Left renal cortex interstitium (tissue), 4 donors: ENCODE measurements at regions not wholly inside any gene's neighbourhood (a gene's known extent, or its start where the extent isn't known, plus 50 kb on each side); places are given as distances from the start of the nearest gene placed in this dataset.

Experiments
- DNase-seq, 4 donors: peaks; one replicate each; pipeline ENCODE4 v3.0.0-alpha.2; 2013; ENCODE audit warnings: low read depth in 4 of 4, low spot score in 2 of 4, missing footprints in 1 of 4

DNA sequence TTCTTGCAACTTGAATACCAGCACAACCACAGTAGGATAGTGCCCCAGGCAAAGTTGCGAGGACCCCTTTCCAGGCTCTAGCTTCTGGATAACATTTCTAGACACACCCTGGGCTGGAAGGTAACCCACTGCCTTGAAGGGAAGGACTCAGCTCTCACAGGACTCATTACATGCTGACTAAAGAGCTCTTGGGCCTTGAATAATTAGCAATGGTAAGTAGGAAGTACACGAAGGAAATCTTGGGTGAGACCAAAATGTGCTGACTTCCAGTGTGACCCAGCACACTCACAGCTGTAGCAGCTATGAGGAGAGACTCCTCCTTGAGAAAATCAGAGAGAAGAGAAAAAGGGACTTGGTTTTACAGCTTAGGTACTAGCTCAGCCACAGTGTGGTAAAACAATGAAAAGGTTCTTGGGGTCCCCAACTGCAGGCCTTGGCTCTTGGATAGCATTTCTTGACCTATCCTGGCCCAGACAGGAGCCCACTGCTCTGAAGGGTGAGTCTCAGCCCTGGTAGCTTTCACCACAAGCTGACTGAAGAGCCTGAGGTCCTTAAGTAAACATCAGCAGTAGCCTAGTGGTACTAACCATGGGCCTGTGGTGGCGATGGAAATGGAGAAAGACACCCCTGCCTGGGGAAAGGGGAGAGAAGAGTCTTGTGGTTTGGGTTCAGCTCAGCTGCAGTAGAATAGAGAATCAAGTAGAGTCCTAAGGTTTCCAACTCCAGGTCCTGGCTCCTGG lies 621.7 kb downstream of the SEMA5A start:
- no peak for DNase-seq

DNA sequence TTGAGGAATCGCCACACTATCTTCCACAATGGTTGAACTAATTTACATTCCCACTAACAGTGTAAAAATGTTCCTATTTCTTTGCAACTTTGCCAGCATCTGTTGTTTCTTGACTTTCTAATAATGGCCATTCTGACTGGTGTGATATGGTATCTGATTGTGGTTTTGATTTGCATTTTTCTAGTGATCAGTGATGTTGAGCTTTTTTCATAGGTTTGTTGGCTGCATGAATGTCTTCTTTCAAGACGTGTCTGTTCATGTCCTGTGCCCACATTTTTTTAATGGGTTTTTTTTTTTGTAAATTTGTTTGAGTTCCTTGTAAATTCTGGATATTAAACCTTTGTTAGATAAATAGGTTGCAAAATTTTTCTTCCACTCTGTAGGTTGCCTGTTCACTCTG lies 615.9 kb downstream of the SEMA5A start:
- DNase-seq = no peak

DNA sequence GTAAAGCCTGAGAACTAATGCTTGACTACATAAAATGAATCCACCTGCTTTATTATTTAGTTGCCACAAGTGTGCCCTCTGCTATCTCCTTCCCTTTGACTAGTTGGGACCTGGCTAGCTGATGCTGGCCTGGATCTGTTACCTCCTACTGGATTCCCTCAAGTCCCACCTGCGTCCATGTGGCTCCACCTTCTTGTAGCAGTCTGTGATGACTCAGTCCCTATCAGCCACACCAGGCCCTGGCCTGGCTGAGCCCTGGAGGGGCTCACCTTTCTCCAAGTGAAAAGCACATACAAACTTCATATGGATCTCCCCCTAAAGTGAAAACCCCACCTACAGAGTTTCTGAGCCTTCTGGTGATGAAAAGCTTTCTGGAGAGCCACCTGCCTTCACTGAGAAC lies 611.4 kb downstream of the SEMA5A start:
- no peak for DNase-seq

DNA sequence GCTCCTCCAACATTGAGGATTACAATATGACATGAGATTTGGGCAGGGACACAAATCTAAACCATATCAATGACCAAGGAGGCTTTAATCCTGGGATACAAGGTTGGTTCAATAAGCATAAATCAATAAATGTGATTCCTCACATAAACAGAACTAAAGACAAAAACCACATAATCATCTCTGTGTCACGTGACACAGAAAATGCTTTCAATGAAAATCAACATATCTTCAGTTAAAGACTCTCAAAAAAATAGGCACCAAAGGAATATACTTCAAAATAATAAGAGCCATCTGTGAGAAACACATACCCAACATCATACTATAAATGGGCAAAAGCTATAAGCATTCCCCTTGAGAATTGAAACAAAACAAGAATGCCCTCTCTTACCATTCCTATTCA lies 604.9 kb downstream of the SEMA5A start:
- DNase-seq = no peak

DNA sequence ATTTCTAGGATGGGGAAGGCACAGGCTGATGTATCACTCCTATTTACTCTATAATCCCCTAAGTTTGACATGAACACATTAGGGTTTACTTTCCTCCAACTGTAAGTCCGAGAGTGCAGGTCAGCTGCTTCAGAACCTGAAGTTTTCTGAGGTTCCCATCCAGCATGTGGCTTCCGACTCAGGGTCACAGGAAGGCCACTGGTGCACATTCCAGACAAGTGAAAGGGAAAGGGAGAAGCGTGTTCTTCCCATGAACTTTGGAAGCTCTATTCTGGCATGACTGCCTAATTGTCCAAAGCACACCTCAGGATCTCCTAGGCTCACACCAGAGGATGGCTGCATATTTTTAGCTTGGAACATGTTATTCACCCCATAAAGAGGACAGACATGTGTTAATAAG lies 602.6 kb downstream of the SEMA5A start:
- no peak for DNase-seq

- no peak for DNase-seq
These were observed 601.9 kb downstream of the SEMA5A start for GRCh38 chr5:8944005-8944404.

DNA sequence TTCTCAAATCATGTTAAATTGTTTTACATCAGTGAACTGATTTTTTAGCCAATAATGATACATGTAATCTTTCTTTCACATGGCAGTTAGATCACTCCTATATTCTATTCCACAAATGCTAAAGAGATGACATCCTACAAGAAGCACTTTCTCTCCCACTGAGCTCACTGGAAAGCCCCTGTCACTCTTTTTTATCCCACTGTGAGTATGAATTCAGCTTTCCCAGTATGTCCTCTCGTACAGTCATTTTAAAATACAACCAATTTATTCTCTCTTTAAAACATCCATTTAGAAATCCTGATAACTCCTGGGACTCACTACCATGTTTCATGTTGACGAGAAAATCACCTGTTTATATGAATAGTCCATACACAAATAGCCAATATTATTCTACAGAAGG lies 599.9 kb downstream of the SEMA5A start:
- no peak for DNase-seq

DNA sequence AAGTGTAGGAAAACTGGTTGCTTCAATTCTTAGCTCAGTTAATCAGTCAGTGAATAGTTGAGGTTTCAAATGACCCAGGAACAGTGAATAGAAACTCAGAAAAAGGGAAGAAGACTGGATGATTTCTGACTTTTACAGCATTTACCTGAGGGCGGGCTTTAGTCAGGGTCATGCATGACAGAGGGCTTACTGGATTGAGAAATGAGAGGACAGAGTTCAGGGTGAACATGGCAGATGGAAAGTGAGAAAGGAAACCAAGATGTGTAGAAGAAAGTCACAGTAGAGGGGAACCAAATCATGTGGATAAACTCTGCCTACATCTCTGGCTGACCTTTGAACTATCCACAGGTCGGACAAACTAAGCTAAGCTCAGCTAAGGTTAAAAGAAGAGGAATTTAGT lies 596.0 kb downstream of the SEMA5A start:
- DNase-seq = peak in 2 of 4 donors; percentile 2 to 8

- no peak for DNase-seq
These were observed 593.7 kb downstream of the SEMA5A start for GRCh38 chr5:8952147-8952546.

DNA sequence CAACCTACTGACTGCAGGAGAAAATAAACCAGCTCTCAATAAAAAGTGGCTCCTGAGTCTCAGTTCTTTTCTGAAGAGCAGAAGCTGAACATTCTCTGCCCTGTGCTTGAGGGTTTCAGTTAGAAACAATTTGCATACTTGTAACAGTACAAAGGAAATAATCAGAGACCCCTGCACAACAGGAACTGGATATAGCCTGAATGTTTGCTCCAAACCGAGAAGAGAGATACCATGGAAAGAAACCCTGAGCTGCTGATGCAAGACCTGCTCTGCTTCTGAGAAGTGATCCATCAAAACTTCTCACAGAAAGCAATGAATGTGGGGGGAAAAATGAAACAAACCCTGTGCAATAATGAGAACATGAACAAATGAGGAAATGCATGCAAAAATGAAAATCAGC lies 592.9 kb downstream of the SEMA5A start:
- DNase-seq = no peak

DNA sequence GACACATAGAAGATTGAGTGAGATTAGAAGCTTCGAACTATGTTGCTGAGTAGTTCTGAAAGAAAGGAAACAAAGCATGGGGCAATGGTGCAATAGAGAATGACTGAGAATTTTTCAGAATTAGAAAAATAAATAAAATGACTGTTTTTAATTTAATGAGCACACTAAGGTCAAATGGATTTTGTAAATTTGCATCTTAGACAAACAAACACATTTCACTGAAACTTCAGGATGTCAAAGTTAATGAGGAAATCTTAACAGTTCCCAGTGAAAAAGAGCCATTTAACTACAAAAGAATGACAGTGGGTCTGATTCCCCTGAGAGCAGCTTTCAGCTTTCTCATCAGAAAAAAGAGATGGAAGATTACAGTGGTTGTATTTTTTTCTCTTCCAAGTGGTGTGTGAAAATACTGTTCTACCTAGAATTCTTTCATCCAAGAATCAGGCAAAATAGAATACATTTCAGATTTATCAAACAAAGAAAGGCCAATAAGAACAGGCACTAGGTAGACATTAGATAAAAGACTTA lies 591.9 kb downstream of the SEMA5A start:
- DNase-seq = no peak

DNA sequence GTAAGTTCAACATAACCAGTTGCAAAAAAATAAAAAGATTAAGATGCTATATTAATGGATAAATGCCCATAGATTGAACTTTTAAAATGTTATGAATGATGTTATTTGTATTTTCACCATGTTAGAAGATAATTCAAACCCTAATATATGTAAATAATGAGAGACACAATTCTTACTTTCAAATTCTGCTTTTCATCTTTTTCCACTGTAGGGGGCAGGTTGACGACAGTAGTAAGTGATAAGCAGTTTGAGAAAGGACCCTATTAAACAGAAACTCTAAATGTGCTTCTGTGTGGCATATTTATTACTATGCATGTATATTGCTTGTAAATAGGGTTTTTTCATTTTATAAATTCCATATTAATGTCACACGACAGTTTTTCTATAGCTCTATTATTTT lies 591.1 kb downstream of the SEMA5A start:
- no peak for DNase-seq

GRCh38 chr5:8956659-8957058 lies 589.2 kb downstream of the SEMA5A start:
- DNase-seq = no peak

- DNase-seq = no peak
These were observed 587.3 kb downstream of the SEMA5A start for GRCh38 chr5:8958602-8959001.

DNA sequence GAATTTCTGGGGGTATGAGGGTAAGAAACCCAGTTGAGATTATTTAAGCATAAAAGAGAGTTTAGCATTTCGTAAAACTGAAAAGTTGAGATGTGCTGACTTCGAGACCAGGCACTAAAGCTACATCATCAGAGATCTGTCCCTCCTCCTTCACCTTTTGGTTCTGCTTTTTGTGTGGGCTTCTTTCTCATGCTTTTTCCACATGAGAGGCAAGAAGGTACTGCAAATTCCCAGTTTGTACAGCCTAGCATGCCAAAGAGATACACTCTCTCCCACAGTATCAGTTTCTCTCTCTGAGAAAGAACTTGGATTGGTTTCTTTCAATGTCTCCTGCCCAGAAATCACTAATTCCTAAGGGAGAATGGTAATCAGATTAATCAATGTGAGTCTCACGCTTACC lies 584.7 kb downstream of the SEMA5A start:
- no peak for DNase-seq

- DNase-seq = no peak
These were observed 583.9 kb downstream of the SEMA5A start for GRCh38 chr5:8961956-8962355.

GRCh38 chr5:8981016-8981415 lies 564.9 kb downstream of the SEMA5A start:
- DNase-seq = no peak

GRCh38 chr5:8981496-8981895 lies 564.4 kb downstream of the SEMA5A start:
- DNase-seq = no peak

DNA sequence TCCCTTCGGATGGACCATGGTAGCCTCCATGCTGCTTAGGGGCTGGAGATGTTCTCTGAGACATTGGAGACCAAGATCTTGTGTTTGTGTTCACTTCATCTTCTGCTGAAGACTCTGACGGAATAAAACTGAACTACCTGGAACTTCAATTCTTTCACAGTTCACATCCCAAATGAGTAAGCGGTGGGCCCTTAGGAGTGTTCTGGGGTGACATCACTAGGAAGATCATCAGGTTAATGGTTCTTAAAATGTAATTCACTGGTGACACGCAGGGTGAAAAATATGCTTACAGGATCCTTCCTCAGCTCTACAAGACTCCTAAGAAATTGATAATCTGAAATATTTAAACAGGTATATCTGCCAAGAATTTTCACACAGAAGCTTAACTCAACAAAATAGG lies 561.5 kb downstream of the SEMA5A start:
- no peak for DNase-seq
